Upper lobe of left lung (tissue), 4 donors: ENCODE measurements at regions not wholly inside any gene's neighbourhood (a gene's known extent, or its start where the extent isn't known, plus 50 kb on each side); places are given as distances from the start of the nearest gene placed in this dataset.

Source experiments
- EP300 ChIP-seq, 4 donors: sonication (generic); formaldehyde crosslinking; IDR thresholded peaks; one replicate each; pipeline ENCODE4 v1.5.1; 2017; ENCODE audit warnings: antibody characterized with exemption in 4 of 4, control low read depth in 2 of 4
- POLR2A ChIP-seq, 4 donors: fragments of 450-650 bp; IDR thresholded peaks; one replicate each; pipeline ENCODE4 v1.5.1; 2016 to 2017; ENCODE audit warnings: antibody characterized with exemption in 4 of 4, mild to moderate bottlenecking in 2 of 4
- TF ChIP-seq, protein P1 (sequence below), 6 experiments: fragments of 450-650 bp in 4 of 6; fragments of 200-600 bp in 2 of 6; sonication (generic) in 2 of 6; IDR thresholded peaks; one replicate each; pipeline ENCODE4 v1.5.1; 2016 to 2019; ENCODE audit warnings: antibody characterized with exemption in 6 of 6

GRCh38 chr13:52929846-52930245 is 81.4 kb upstream of the PCDH8 start:
- TF ChIP-seq POLR2A (IDR thresholded peaks at IDR 0.05) (no peak), EP300 (IDR thresholded peaks at IDR 0.05) (no peak)
- TF ChIP-seq, protein P1, sequence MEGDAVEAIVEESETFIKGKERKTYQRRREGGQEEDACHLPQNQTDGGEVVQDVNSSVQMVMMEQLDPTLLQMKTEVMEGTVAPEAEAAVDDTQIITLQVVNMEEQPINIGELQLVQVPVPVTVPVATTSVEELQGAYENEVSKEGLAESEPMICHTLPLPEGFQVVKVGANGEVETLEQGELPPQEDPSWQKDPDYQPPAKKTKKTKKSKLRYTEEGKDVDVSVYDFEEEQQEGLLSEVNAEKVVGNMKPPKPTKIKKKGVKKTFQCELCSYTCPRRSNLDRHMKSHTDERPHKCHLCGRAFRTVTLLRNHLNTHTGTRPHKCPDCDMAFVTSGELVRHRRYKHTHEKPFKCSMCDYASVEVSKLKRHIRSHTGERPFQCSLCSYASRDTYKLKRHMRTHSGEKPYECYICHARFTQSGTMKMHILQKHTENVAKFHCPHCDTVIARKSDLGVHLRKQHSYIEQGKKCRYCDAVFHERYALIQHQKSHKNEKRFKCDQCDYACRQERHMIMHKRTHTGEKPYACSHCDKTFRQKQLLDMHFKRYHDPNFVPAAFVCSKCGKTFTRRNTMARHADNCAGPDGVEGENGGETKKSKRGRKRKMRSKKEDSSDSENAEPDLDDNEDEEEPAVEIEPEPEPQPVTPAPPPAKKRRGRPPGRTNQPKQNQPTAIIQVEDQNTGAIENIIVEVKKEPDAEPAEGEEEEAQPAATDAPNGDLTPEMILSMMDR (IDR thresholded peaks at IDR 0.05), result no peak
